CD4-positive, alpha-beta T cell treated with Interferon alpha-2 for 1 hour (primary cell): ENCODE measurements at regions not wholly inside any gene's neighbourhood (a gene's known extent, or its start where the extent isn't known, plus 50 kb on each side); places are given as distances from the start of the nearest gene placed in this dataset.
"Not testable (repeated sequence)": the region's sequence is repeated elsewhere in the genome, so short reads cannot be mapped to it uniquely, and the experiment has no call there.

ENCODE experiments used
- DNase-seq, 2 donors: peaks; one replicate each; pipeline ENCODE4 v3.0.0-alpha.2; 2020 to 2022

- DNase-seq, result not testable (repeated sequence)
Observed at GRCh38 chr15:77896147-77897112, 181.1 kb downstream of the TBC1D2B start.

- DNase-seq, result no peak
Observed at GRCh38 chr15:77895742-77896141, 181.8 kb downstream of the TBC1D2B start.

- DNase-seq, result not testable (repeated sequence)
Observed at GRCh38 chr15:77895145-77895544, 182.4 kb downstream of the TBC1D2B start.

- not testable (repeated sequence) for DNase-seq
Observed at GRCh38 chr15:77893671-77894640, 183.6 kb downstream of the TBC1D2B start.

GRCh38 chr15:77893246-77893645 is 184.3 kb downstream of the TBC1D2B start:
- not testable (repeated sequence) for DNase-seq

GRCh38 chr15:77892335-77892734 is 185.2 kb downstream of the TBC1D2B start:
- DNase-seq, result no peak

- DNase-seq, result not testable (repeated sequence)
Observed at GRCh38 chr15:77891862-77892261, 185.6 kb downstream of the TBC1D2B start.

GRCh38 chr15:77890911-77891801 is 186.4 kb downstream of the TBC1D2B start:
- DNase-seq, result not testable (repeated sequence)

- not testable (repeated sequence) for DNase-seq
Observed at GRCh38 chr15:77889828-77890725, 187.4 kb downstream of the TBC1D2B start.

GRCh38 chr15:77889009-77889806 is 188.3 kb downstream of the TBC1D2B start:
- DNase-seq, result no peak

- DNase-seq, result not testable (repeated sequence)
Observed at GRCh38 chr15:77887563-77888429, 189.7 kb downstream of the TBC1D2B start.

- DNase-seq, result no peak
Observed at GRCh38 chr15:77886805-77887448, 190.6 kb downstream of the TBC1D2B start.

- not testable (repeated sequence) for DNase-seq
Observed at GRCh38 chr15:77885877-77886500, 191.5 kb downstream of the TBC1D2B start.

GRCh38 chr15:77883012-77883411 is 194.5 kb downstream of the TBC1D2B start:
- DNase-seq, result not testable (repeated sequence)

GRCh38 chr15:77881950-77882349 is 195.6 kb downstream of the TBC1D2B start:
- DNase-seq, result no peak

- DNase-seq, result not testable (repeated sequence)
Observed at GRCh38 chr15:77881535-77881934, 196.0 kb downstream of the TBC1D2B start.

GRCh38 chr15:77879466-77879865 is 198.0 kb downstream of the TBC1D2B start:
- not testable (repeated sequence) for DNase-seq
